ENCODE measurements at regions not wholly inside any gene's neighbourhood (a gene's known extent, or its start where the extent isn't known, plus 50 kb on each side); places are given as distances from the start of the nearest gene placed in this dataset.

DNA sequence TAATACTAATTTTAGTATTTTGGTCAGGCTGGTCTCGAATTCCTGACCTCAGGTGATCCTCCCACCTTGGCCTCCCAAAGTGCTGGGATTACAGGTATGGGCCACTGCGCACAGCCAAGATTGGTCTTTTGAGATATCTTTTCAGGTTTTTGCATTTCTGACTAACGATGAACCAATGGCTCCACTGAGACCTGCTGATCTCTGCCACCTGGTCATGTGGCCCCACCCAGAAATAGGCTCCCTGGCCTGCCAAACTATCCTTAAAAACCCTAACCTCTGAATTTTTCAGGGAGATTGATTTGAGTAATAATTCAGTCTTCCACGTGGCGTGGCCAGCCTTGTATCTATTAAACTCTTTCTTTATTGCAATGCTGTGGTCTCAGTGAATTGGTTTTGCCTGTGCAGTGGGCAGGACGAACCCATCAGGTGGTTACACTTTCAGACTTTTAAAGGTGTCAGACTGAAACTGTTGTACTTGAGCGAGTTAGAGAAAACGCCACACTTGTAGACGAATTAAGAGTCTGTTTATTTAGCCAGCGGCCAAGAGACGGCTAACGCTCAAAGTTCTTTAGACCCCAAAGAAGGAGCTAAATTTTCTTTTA, 85.8 kb upstream of the MSH6 start:
- TF ChIP-seq, protein P1, sequence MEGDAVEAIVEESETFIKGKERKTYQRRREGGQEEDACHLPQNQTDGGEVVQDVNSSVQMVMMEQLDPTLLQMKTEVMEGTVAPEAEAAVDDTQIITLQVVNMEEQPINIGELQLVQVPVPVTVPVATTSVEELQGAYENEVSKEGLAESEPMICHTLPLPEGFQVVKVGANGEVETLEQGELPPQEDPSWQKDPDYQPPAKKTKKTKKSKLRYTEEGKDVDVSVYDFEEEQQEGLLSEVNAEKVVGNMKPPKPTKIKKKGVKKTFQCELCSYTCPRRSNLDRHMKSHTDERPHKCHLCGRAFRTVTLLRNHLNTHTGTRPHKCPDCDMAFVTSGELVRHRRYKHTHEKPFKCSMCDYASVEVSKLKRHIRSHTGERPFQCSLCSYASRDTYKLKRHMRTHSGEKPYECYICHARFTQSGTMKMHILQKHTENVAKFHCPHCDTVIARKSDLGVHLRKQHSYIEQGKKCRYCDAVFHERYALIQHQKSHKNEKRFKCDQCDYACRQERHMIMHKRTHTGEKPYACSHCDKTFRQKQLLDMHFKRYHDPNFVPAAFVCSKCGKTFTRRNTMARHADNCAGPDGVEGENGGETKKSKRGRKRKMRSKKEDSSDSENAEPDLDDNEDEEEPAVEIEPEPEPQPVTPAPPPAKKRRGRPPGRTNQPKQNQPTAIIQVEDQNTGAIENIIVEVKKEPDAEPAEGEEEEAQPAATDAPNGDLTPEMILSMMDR (IDR thresholded peaks at IDR 0.05; ENCODE audit: insufficient read depth, low read length) = no peak
- no peak for TF ChIP-seq POLR2AphosphoS5 (IDR thresholded peaks at IDR 0.05; ENCODE audit: low read depth)
